Liver (tissue), 3 donors: ENCODE measurements at regions not wholly inside any gene's neighbourhood (a gene's known extent, or its start where the extent isn't known, plus 50 kb on each side); places are given as distances from the start of the nearest gene placed in this dataset.

Experiments used
- FOXA1 ChIP-seq: IDR thresholded peaks from 2 replicates; pipeline ENCODE4 v1.6.1; 2016; ENCODE audit warnings: antibody characterized with exemption
- HNF4G ChIP-seq: IDR thresholded peaks from 2 replicates; pipeline ENCODE4 v1.6.1; 2016; ENCODE audit warnings: antibody characterized with exemption
- TF ChIP-seq, protein P1 (sequence below): IDR thresholded peaks from 2 replicates; pipeline ENCODE4 v1.6.1; 2016; ENCODE audit warnings: antibody characterized with exemption
- TF ChIP-seq, protein P2 (sequence below): fragments of 150-350 bp; IDR thresholded peaks from 2 replicates; pipeline ENCODE4 v1.5.1; 2017; ENCODE audit warnings: improper control_type of control experiment, low read depth, low read length; ENCODE audit not compliant: missing input control
- TF ChIP-seq, protein P3 (sequence below): IDR thresholded peaks from 2 replicates; pipeline ENCODE4 v1.6.1; 2016; ENCODE audit warnings: antibody characterized with exemption
- donor health status: healthy.
- donor health status: healthy.

DNA sequence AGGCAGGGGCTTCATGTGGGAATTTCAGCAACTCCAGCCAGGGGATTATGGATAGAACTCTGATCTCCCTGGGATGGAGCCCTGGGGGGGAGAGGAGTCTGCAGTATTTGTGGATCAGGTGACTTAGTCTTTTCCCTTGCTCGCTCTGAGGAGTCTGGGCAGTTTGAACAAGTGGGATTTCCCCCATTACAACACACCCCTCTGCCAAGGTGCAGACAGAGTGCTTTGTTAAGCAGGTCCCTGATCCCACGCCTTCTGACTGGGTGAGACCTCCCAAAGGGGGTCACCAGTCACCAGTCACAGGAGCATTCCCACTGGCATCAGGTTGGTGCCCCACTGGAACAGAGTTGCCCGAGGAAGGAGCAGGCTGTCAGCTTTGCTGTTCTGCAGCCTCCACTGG is 123.9 kb downstream of the LHFPL1 start:
- TF ChIP-seq, protein P1, sequence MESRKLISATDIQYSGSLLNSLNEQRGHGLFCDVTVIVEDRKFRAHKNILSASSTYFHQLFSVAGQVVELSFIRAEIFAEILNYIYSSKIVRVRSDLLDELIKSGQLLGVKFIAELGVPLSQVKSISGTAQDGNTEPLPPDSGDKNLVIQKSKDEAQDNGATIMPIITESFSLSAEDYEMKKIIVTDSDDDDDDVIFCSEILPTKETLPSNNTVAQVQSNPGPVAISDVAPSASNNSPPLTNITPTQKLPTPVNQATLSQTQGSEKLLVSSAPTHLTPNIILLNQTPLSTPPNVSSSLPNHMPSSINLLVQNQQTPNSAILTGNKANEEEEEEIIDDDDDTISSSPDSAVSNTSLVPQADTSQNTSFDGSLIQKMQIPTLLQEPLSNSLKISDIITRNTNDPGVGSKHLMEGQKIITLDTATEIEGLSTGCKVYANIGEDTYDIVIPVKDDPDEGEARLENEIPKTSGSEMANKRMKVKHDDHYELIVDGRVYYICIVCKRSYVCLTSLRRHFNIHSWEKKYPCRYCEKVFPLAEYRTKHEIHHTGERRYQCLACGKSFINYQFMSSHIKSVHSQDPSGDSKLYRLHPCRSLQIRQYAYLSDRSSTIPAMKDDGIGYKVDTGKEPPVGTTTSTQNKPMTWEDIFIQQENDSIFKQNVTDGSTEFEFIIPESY: no peak
- TF ChIP-seq, protein P2, sequence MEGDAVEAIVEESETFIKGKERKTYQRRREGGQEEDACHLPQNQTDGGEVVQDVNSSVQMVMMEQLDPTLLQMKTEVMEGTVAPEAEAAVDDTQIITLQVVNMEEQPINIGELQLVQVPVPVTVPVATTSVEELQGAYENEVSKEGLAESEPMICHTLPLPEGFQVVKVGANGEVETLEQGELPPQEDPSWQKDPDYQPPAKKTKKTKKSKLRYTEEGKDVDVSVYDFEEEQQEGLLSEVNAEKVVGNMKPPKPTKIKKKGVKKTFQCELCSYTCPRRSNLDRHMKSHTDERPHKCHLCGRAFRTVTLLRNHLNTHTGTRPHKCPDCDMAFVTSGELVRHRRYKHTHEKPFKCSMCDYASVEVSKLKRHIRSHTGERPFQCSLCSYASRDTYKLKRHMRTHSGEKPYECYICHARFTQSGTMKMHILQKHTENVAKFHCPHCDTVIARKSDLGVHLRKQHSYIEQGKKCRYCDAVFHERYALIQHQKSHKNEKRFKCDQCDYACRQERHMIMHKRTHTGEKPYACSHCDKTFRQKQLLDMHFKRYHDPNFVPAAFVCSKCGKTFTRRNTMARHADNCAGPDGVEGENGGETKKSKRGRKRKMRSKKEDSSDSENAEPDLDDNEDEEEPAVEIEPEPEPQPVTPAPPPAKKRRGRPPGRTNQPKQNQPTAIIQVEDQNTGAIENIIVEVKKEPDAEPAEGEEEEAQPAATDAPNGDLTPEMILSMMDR: no peak
- TF ChIP-seq, protein P3, sequence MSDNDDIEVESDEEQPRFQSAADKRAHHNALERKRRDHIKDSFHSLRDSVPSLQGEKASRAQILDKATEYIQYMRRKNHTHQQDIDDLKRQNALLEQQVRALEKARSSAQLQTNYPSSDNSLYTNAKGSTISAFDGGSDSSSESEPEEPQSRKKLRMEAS: no peak
- TF ChIP-seq FOXA1 (no peak), HNF4G (no peak)
